Transverse colon (tissue), 4 donors: ENCODE measurements at regions not wholly inside any gene's neighbourhood (a gene's known extent, or its start where the extent isn't known, plus 50 kb on each side); places are given as distances from the start of the nearest gene placed in this dataset.

ENCODE experiments used
- DNase-seq: peaks from one replicate; pipeline ENCODE4 v3.0.0-alpha.2; 2019
- H3K27ac ChIP-seq, 4 donors: fragments of 200-600 bp; sonication (generic); 2 replicates each; pipeline ENCODE4 v1.5.1; 2016 to 2018; ENCODE audit warnings: inconsistent platforms in 4 of 4
- H3K27me3 ChIP-seq: fragments of 200-600 bp; sonication (generic); 2 replicates; pipeline ENCODE4 v1.5.1; 2017; ENCODE audit warnings: inconsistent platforms
- H3K36me3 ChIP-seq, 4 donors: fragments of 200-600 bp; sonication (generic); 2 replicates each; pipeline ENCODE4 v1.5.1; 2017 to 2019; ENCODE audit warnings: inconsistent platforms in 4 of 4
- H3K4me1 ChIP-seq, 4 donors: fragments of 200-600 bp; sonication (generic); 2 replicates each; pipeline ENCODE4 v1.5.1; 2017 to 2020; ENCODE audit warnings: inconsistent platforms in 4 of 4
- H3K4me3 ChIP-seq, 4 donors: fragments of 200-600 bp; sonication (generic); 1 replicate in 1 of 4; 2 replicates in 3 of 4; pipeline versions ENCODE4 v1.5.1 to v1.6.1; 2017 to 2019; ENCODE audit warnings: inconsistent platforms in 4 of 4
- H3K9me3 ChIP-seq, 2 donors: fragments of 200-600 bp; sonication (generic); 2 replicates each; pipeline ENCODE4 v1.5.1; 2017 to 2019; ENCODE audit warnings: inconsistent platforms in 2 of 2
- CTCF ChIP-seq, 5 experiments: fragments of 200-600 bp in 3 of 5; fragments of 450-650 bp in 2 of 5; sonication (generic) in 3 of 5; IDR thresholded peaks; 1 replicate in 2 of 5; 2 replicates in 3 of 5; pipeline ENCODE4 v1.5.1; 2016 to 2017; ENCODE audit warnings: antibody characterized with exemption in 5 of 5, inconsistent platforms in 3 of 5, mild to moderate bottlenecking in 2 of 5, moderate library complexity in 1 of 5
- EP300 ChIP-seq: sonication (generic); formaldehyde crosslinking; IDR thresholded peaks from one replicate; pipeline ENCODE4 v1.6.1; 2017; ENCODE audit warnings: antibody characterized with exemption, low read depth
- POLR2A ChIP-seq: fragments of 450-650 bp; IDR thresholded peaks from one replicate; pipeline ENCODE4 v1.6.1; 2016; ENCODE audit warnings: antibody characterized with exemption, mild to moderate bottlenecking, moderate library complexity
- POLR2AphosphoS5 ChIP-seq, 3 donors: sonication (generic); formaldehyde crosslinking; IDR thresholded peaks; one replicate each; pipeline ENCODE4 v1.6.1; 2016; ENCODE audit warnings: antibody characterized with exemption in 3 of 3
- WGBS, 2 donors: methylation state at CpG; one replicate each; pipeline ENCODE4 v1.1.5; 2018; ENCODE audit warnings: low coverage in 1 of 2; 5-methylcytosine and 5-hydroxymethylcytosine counted together
- in situ Hi-C, 4 donors: fragments of 200-750 bp; cut with MboI; loops; one replicate each; pipeline versions ENCODE4 v1.15.0 to v1.15.1; 2017; ENCODE audit warnings: low sequenced_read_pairs in 3 of 4, low pct_ligation_motif_present in 1 of 4, low pct_unique_long_range_greater_than_20kb in 1 of 4
- intact Hi-C: fragments of 100-400 bp; cut with DNase I; formaldehyde crosslinking; loops from one replicate; pipeline ENCODE4 v1.15.1; 2023; ENCODE audit warnings: low total_unique reads

DNA sequence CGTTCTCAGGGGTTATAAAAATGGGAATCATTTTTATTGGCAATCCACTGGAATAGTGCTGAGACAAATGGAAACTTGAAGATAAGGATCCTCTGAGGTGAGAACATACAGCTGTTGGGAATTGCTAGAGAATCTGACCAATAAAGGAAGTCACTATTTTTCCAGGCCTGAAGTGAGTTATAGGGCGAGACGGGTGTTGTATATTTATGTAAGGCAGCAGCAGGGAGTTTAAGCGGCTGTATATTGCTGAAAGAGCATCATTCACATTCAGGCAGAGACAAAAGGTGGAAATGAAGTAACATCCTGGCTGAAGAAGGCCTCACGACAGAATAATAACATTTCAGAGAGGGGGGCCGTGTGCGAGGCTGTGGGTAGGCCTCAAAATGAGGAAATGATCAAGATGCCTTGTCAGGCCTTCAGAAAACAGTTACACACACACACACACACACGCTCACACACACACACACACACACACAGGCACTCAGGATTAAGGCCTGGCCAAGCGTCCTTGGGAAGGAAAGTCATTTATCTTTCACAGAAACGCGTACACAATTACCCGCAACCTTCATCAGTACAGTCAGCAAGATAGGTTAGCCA is 964.9 kb upstream of the NR2F2 start:
- Histone ChIP-seq H3K27me3 (no peaks in the 10 kb centered on the region), H3K4me1 (no peaks in the 10 kb centered on the region), H3K4me3 (no peak overlapping the region), H3K36me3 (no peaks in the 10 kb centered on the region), H3K27ac (no peak overlapping the region), H3K9me3 (no peaks in the 10 kb centered on the region)
- WGBS, 2 donors, result 49 to 52% methylated on average over 10 to 12 of the region's 12 CpGs
- in situ Hi-C loops, result no loop called here
- intact Hi-C loops, result no loop called here
- no peak for DNase-seq
- TF ChIP-seq POLR2AphosphoS5 (IDR thresholded peaks at IDR 0.05) (no peak), EP300 (no peak), CTCF (IDR thresholded peaks at IDR 0.05) (no peak), POLR2A (no peak)

GRCh38 chr15:95368191-95368590 is 962.3 kb upstream of the NR2F2 start:
- Histone ChIP-seq H3K9me3 (no peaks in the 10 kb centered on the region), H3K4me1 (no peaks in the 10 kb centered on the region), H3K4me3 (no peak overlapping the region), H3K36me3 (no peaks in the 10 kb centered on the region), H3K27ac (no peak overlapping the region), H3K27me3 (no peaks in the 10 kb centered on the region)
- intact Hi-C loops (no loop called here), in situ Hi-C loops (no loop called here)
- TF ChIP-seq CTCF (IDR thresholded peaks at IDR 0.05) (no peak), EP300 (no peak), POLR2A (no peak), POLR2AphosphoS5 (IDR thresholded peaks at IDR 0.05) (no peak)
- DNase-seq, result no peak
- WGBS, 2 donors, result 64 to 74% methylated on average over 5 of the region's 5 CpGs

DNA sequence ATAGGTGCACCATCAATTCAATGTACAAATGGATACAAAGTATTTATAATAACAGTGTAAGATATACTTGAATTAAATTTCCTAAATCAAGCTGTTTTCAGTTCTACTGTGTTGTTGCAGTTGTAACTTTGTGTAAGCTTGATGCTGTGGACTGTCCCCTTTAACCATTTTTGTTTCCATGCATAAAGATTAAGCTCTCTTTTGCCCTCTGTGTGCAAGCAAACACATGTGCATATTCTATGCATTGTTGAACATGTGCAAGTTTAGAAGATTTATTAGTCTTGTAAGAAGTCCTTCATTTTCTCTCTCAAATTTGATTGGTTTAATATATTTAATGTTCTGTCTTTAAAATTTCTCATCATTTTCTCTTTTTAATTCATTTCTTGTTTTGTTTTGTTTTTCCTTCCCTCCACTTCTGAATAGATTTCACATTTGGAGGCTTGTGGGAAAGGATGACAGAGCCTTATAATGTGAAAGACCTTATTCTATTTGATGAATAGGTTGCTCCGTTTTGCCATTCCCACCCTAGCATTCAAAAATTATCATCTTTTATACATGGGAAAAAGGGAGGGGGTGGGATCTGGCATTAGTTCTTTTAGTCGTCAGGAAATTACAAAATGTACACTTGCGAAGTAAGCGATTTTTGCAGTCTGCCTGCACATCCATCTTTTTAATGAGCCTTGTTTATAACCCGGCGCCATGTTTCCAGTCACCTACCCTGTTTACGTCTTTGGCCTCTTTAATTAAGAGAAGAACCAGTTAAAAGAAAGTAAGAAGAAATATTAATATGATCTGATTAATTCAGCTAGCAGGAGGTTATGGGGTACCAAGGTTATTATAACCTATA is 961.5 kb upstream of the NR2F2 start:
- TF ChIP-seq CTCF (IDR thresholded peaks at IDR 0.05) (no peak), POLR2A (no peak), EP300 (no peak), POLR2AphosphoS5 (IDR thresholded peaks at IDR 0.05) (no peak)
- in situ Hi-C loops, result no loop called here
- WGBS, 2 donors, result 91 to 93% methylated on average over 7 of the region's 7 CpGs

DNA sequence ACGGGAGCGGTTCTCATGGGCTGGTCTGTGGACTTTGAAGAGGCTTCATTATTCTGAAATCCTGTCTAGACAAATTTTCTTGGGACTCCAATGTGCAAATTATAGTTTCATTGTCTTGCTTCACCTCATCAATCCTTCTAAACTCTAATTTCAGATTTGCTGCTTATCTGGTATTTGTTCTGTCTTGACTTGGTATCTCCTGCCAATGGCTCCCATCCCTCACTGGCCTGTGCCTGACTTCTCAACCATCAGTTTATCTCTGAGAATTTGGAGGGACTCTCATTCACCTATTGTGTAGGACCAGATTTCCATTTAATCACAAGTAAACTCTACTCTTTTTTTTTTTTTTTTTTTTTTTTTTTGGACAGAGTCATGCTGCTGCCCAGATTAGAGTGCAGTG is 960.2 kb upstream of the NR2F2 start:
- Histone ChIP-seq H3K27me3 (no peaks in the 10 kb centered on the region), H3K4me1 (no peaks in the 10 kb centered on the region), H3K4me3 (no peak overlapping the region), H3K9me3 (no peaks in the 10 kb centered on the region), H3K36me3 (no peaks in the 10 kb centered on the region), H3K27ac (no peak overlapping the region)
- no peak for DNase-seq
- WGBS, 2 donors, result 89% methylated on average over 2 of the region's 2 CpGs; no CpG with 5 or more reads in 1 of the 2 donors
- intact Hi-C loops, result no loop called here
- TF ChIP-seq POLR2AphosphoS5 (IDR thresholded peaks at IDR 0.05) (no peak), POLR2A (no peak), EP300 (no peak), CTCF (IDR thresholded peaks at IDR 0.05) (no peak)
- in situ Hi-C loops, result no loop called here

More for the DNA sequence above, 961.5 kb upstream of the NR2F2 start:
- no peak for DNase-seq
- no peak overlapping the region for H3K4me3 ChIP-seq
- no peaks in the 10 kb centered on the region for H3K27me3 ChIP-seq
- intact Hi-C loops, result no loop called here
- H3K4me1 ChIP-seq, result no peaks in the 10 kb centered on the region
- H3K27ac ChIP-seq, result no peak overlapping the region
- H3K36me3 ChIP-seq, result no peaks in the 10 kb centered on the region
- no peaks in the 10 kb centered on the region for H3K9me3 ChIP-seq
